OCI-LY7 (cell line): ENCODE measurements at regions not wholly inside any gene's neighbourhood (a gene's known extent, or its start where the extent isn't known, plus 50 kb on each side); places are given as distances from the start of the nearest gene placed in this dataset.

Source experiments
- BruUV-seq: library from RNA; stranded (reverse); fragments of 400-500 nt; replicated peaks from 2 replicates; lab custom pipeline; 2021; lab: Mats Ljungman, UMichigan
- CTCF ChIA-PET: fragments of 300-600 bp; sonication (Branson Sonifier 250); formaldehyde crosslinking; loops from one replicate; lab custom pipeline; 2022; ENCODE audit warnings: antibody characterized with exemption; ENCODE audit not compliant: unreplicated experiment; lab: Charles Lee
- POLR2A ChIA-PET: fragments of 300-600 bp; sonication (Branson Sonifier 250); formaldehyde crosslinking; loops from one replicate; lab custom pipeline; 2022; ENCODE audit warnings: antibody characterized with exemption; lab: Charles Lee
- DNase-seq: peaks from one replicate; pipeline ENCODE4 v3.0.0-alpha.2; 2015; ENCODE audit warnings: low spot score
- H2AFZ ChIP-seq: fragments of 200-600 bp; sonication (generic), shearing (Covaris generic); 2 replicates; pipeline ENCODE4 v1.6.1; 2014; ENCODE audit warnings: mild to moderate bottlenecking, antibody characterized with exemption, low read length, moderate library complexity
- H3K27ac ChIP-seq: fragments of 200-600 bp; sonication (generic); 2 replicates; pipeline ENCODE4 v1.5.1; 2014; ENCODE audit warnings: mixed run types, low read depth, mild to moderate bottlenecking, moderate library complexity, low read length, inconsistent platforms; ENCODE audit not compliant: poor library complexity, severe bottlenecking
- H3K36me3 ChIP-seq: fragments of 200-600 bp; sonication (generic); 2 replicates; pipeline ENCODE4 v1.6.1; 2014; ENCODE audit warnings: mild to moderate bottlenecking, antibody characterized with exemption, low read length, moderate library complexity, mixed read lengths; ENCODE audit not compliant: insufficient read depth
- H3K4me1 ChIP-seq: fragments of 200-600 bp; sonication (generic); 2 replicates; pipeline ENCODE4 v1.5.1; 2014; ENCODE audit warnings: mild to moderate bottlenecking, low read length; ENCODE audit not compliant: insufficient read depth, poor library complexity, severe bottlenecking
- H3K4me2 ChIP-seq: fragments of 200-600 bp; sonication (generic); 2 replicates; pipeline ENCODE4 v1.6.1; 2014; ENCODE audit warnings: mild to moderate bottlenecking, low read length
- H3K4me3 ChIP-seq: fragments of 200-600 bp; sonication (generic); 2 replicates; pipeline ENCODE4 v1.5.1; 2014; ENCODE audit warnings: mild to moderate bottlenecking, low read depth, low read length; ENCODE audit not compliant: poor library complexity, severe bottlenecking
- H3K79me2 ChIP-seq: fragments of 200-600 bp; sonication (generic); 2 replicates; pipeline ENCODE4 v1.6.1; 2016; ENCODE audit warnings: low read depth, mild to moderate bottlenecking, low read length, moderate library complexity, mixed read lengths; ENCODE audit not compliant: insufficient read depth
- H3K9me2 ChIP-seq: fragments of 200-600 bp; sonication (generic); 2 replicates; pipeline ENCODE4 v1.6.1; 2016; ENCODE audit warnings: mild to moderate bottlenecking, low read length, mixed read lengths; ENCODE audit not compliant: insufficient read depth
- H3K9me3 ChIP-seq: fragments of 200-600 bp; sonication (generic); 2 replicates; pipeline ENCODE4 v1.6.1; 2014; ENCODE audit warnings: mild to moderate bottlenecking, mixed run types, low read length, mixed read lengths
- H4K20me1 ChIP-seq: fragments of 200-600 bp; sonication (generic); 2 replicates; pipeline ENCODE4 v1.6.1; 2014; ENCODE audit warnings: mild to moderate bottlenecking, antibody characterized with exemption, low read length, moderate library complexity, mixed read lengths; ENCODE audit not compliant: insufficient read depth
- CTCF ChIP-seq: fragments of 200-600 bp; sonication (generic); conservative IDR thresholded peaks from 2 replicates; pipeline ENCODE4 v1.5.1; 2014; ENCODE audit warnings: mild to moderate bottlenecking, antibody characterized with exemption, low read length, moderate library complexity, mixed read lengths
- EZH2phosphoT487 ChIP-seq: fragments of 200-600 bp; sonication (generic); IDR thresholded peaks from 2 replicates; pipeline ENCODE4 v1.6.1; 2018; ENCODE audit warnings: low read depth, borderline replicate concordance, mild to moderate bottlenecking, mixed run types, antibody characterized with exemption, low read length, moderate library complexity, mixed read lengths
- intact Hi-C: fragments of 100-400 bp; cut with micrococcal nuclease; formaldehyde crosslinking; loops from one replicate; pipeline ENCODE4 v1.10.0; 2022; ENCODE audit not compliant: unreplicated experiment

GRCh38 chr7:33754933-33755928 lies 150.1 kb upstream of the BMPER start:
- intact Hi-C loops = no loop called here
- ChIA-PET POLR2A (no interaction called here), CTCF (no interaction called here)
- Histone ChIP-seq H3K9me2 (no peaks in the 10 kb centered on the region), H2AFZ (no peak overlapping the region), H4K20me1 (no peaks in the 10 kb centered on the region), H3K4me2 (no peak overlapping the region), H3K79me2 (no peaks in the 10 kb centered on the region), H3K4me3 (no peak overlapping the region), H3K27ac (no peak overlapping the region), H3K36me3 (no peaks in the 10 kb centered on the region), H3K4me1 (no peaks in the 10 kb centered on the region), H3K9me3 (no peaks in the 10 kb centered on the region)
- no peak for DNase-seq
- TF ChIP-seq EZH2phosphoT487 = no peak
- no peak for TF ChIP-seq CTCF
- BruUV-seq = no TSS peak

GRCh38 chr7:33757050-33757449 lies 148.3 kb upstream of the BMPER start:
- no peak for DNase-seq
- no peaks in the 10 kb centered on the region for H3K4me1 ChIP-seq
- POLR2A ChIA-PET = no interaction called here
- H3K4me2 ChIP-seq = no peak overlapping the region
- H3K36me3 ChIP-seq = no peaks in the 10 kb centered on the region
- BruUV-seq = no TSS peak
- H3K9me3 ChIP-seq = no peaks in the 10 kb centered on the region
- H3K9me2 ChIP-seq = no peaks in the 10 kb centered on the region
- H3K79me2 ChIP-seq = no peaks in the 10 kb centered on the region
- H4K20me1 ChIP-seq = no peaks in the 10 kb centered on the region
- H3K4me3 ChIP-seq = no peak overlapping the region
- no peak overlapping the region for H2AFZ ChIP-seq
- H3K27ac ChIP-seq = no peak overlapping the region
- TF ChIP-seq CTCF (no peak), EZH2phosphoT487 (no peak)
- intact Hi-C loops = no loop called here
- CTCF ChIA-PET = no interaction called here

GRCh38 chr7:33757563-33758165 lies 147.7 kb upstream of the BMPER start:
- Histone ChIP-seq H3K79me2 (no peaks in the 10 kb centered on the region), H3K9me2 (no peaks in the 10 kb centered on the region), H3K9me3 (no peaks in the 10 kb centered on the region), H4K20me1 (no peaks in the 10 kb centered on the region), H3K27ac (no peak overlapping the region), H3K36me3 (no peaks in the 10 kb centered on the region), H3K4me1 (no peaks in the 10 kb centered on the region), H2AFZ (no peak overlapping the region), H3K4me2 (no peak overlapping the region), H3K4me3 (no peak overlapping the region)
- no peak for TF ChIP-seq EZH2phosphoT487
- TF ChIP-seq CTCF = peak; percentile 89
- intact Hi-C loops = no loop called here
- DNase-seq = peak; percentile 47
- no TSS peak for BruUV-seq
- POLR2A ChIA-PET = interaction anchor here (0.7 kb wide), 1 partner anchor 225 kb away, joined by 3 read pairs; no protein-coding TSS in a partner anchor
- CTCF ChIA-PET = no interaction called here
